ENCODE measurements at regions not wholly inside any gene's neighbourhood (a gene's known extent, or its start where the extent isn't known, plus 50 kb on each side); places are given as distances from the start of the nearest gene placed in this dataset.

GRCh38 chr5:14019768-14020290, 75.3 kb upstream of the DNAH5 start:
- no peaks in the 10 kb centered on the region for H3K4me1 ChIP-seq
- no peaks in the 10 kb centered on the region for H3K36me3 ChIP-seq (ENCODE audit: low read depth, missing control alignments)
- no peaks in the 10 kb centered on the region for H3K27me3 ChIP-seq
- DNase-seq: no peak
- TF ChIP-seq CTCF (IDR thresholded peaks at IDR 0.05): no peak
- no peak for TF ChIP-seq POLR2A (IDR thresholded peaks at IDR 0.05)
- intact Hi-C loops (cut with DNase I; ENCODE audit: low total_unique reads): no loop called here
- H3K27ac ChIP-seq: no peak overlapping the region
- H3K9me3 ChIP-seq: no peaks in the 10 kb centered on the region
- WGBS, 2 donors: 73 to 90% methylated on average over 1 of the region's 1 CpG
- no peak overlapping the region for H3K4me3 ChIP-seq

- 85 to 89% methylated on average over 8 of the region's 8 CpGs for WGBS, 2 donors
- Histone ChIP-seq H3K27ac (no peak overlapping the region), H3K27me3 (no peaks in the 10 kb centered on the region), H3K4me1 (no peaks in the 10 kb centered on the region), H3K4me3 (no peak overlapping the region), H3K9me3 (no peaks in the 10 kb centered on the region), H3K36me3 (ENCODE audit: low read depth, missing control alignments) (no peaks in the 10 kb centered on the region)
- intact Hi-C loops (cut with DNase I; ENCODE audit: low total_unique reads): no loop called here
- no peak for TF ChIP-seq POLR2A (IDR thresholded peaks at IDR 0.05)
- TF ChIP-seq CTCF (IDR thresholded peaks at IDR 0.05): no peak
- DNase-seq: no peak
These were observed 73.4 kb upstream of the DNAH5 start for GRCh38 chr5:14017904-14018303.

GRCh38 chr5:14016549-14016948, 72.1 kb upstream of the DNAH5 start:
- TF ChIP-seq POLR2A (IDR thresholded peaks at IDR 0.05) (no peak), CTCF (IDR thresholded peaks at IDR 0.05) (no peak)
- Histone ChIP-seq H3K9me3 (no peaks in the 10 kb centered on the region), H3K27ac (no peak overlapping the region), H3K27me3 (no peaks in the 10 kb centered on the region), H3K4me3 (no peak overlapping the region), H3K4me1 (no peaks in the 10 kb centered on the region), H3K36me3 (ENCODE audit: low read depth, missing control alignments) (no peaks in the 10 kb centered on the region)
- no peak for DNase-seq
- intact Hi-C loops (cut with DNase I; ENCODE audit: low total_unique reads): no loop called here
- 57 to 80% methylated on average over 4 of the region's 4 CpGs for WGBS, 2 donors

GRCh38 chr5:14011089-14012020, 66.9 kb upstream of the DNAH5 start:
- peak; percentile 92 for DNase-seq
- Histone ChIP-seq H3K4me3 (peak overlapping the region; percentile 65 to 66), H3K9me3 (no peaks in the 10 kb centered on the region), H3K27ac (peak overlapping the region in 1 of 2 donors; percentile 42), H3K27me3 (no peaks in the 10 kb centered on the region), H3K4me1 (no peaks in the 10 kb centered on the region), H3K36me3 (ENCODE audit: low read depth, missing control alignments) (no peaks in the 10 kb centered on the region)
- TF ChIP-seq POLR2A (IDR thresholded peaks at IDR 0.05): no peak
- no peak for TF ChIP-seq CTCF (IDR thresholded peaks at IDR 0.05)
- intact Hi-C loops (cut with DNase I; ENCODE audit: low total_unique reads): no loop called here
- WGBS, 2 donors: 1 to 3% methylated on average over 25 to 36 of the region's 74 CpGs

Data from testis (tissue), 2 donors.